Trophoblast cell (in vitro differentiated cells and primary cell): ENCODE measurements at regions not wholly inside any gene's neighbourhood (a gene's known extent, or its start where the extent isn't known, plus 50 kb on each side); places are given as distances from the start of the nearest gene placed in this dataset.

ENCODE experiments used
- DNase-seq, 2 donors: peaks; one replicate each; pipeline ENCODE4 v3.0.0-alpha.2; 2016
- H2AFZ ChIP-seq: 2 replicates; pipeline ENCODE4 v1.6.1; 2013; ENCODE audit warnings: low read length, moderate library complexity, mild to moderate bottlenecking; ENCODE audit not compliant: insufficient read depth, poor library complexity
- H2AK5ac ChIP-seq: 2 replicates; pipeline ENCODE4 v1.6.1; 2013; ENCODE audit warnings: mild to moderate bottlenecking, low read length
- H2BK120ac ChIP-seq: 2 replicates; pipeline ENCODE4 v1.6.1; 2013; ENCODE audit warnings: low read length, mild to moderate bottlenecking, moderate library complexity; ENCODE audit not compliant: insufficient read depth, poor library complexity
- H2BK12ac ChIP-seq: 2 replicates; pipeline ENCODE4 v1.6.1; 2013; ENCODE audit warnings: mild to moderate bottlenecking, low read length, moderate library complexity
- H2BK5ac ChIP-seq: 2 replicates; pipeline ENCODE4 v1.6.1; 2013; ENCODE audit warnings: low read length, low read depth, moderate library complexity, mild to moderate bottlenecking; ENCODE audit not compliant: poor library complexity
- H3K14ac ChIP-seq: 2 replicates; pipeline ENCODE4 v1.6.1; 2013; ENCODE audit warnings: mild to moderate bottlenecking, low read length
- H3K18ac ChIP-seq: 2 replicates; pipeline ENCODE4 v1.6.1; 2013; ENCODE audit warnings: mild to moderate bottlenecking, low read length
- H3K23ac ChIP-seq: 2 replicates; pipeline ENCODE4 v1.6.1; 2013; ENCODE audit warnings: low read length
- H3K27ac ChIP-seq: 2 replicates; pipeline ENCODE4 v1.5.1; 2013; ENCODE audit warnings: low read depth, mild to moderate bottlenecking, inconsistent platforms, low read length, moderate library complexity
- H3K27me3 ChIP-seq: 2 replicates; pipeline ENCODE4 v1.6.1; 2013; ENCODE audit warnings: inconsistent platforms, mild to moderate bottlenecking, low read length, moderate library complexity; ENCODE audit not compliant: insufficient read depth
- H3K36me3 ChIP-seq, 2 experiments: 1 replicate in 1 of 2; 2 replicates in 1 of 2; pipeline ENCODE4 v1.6.1; 2013; ENCODE audit warnings: low read length in 2 of 2, mild to moderate bottlenecking in 2 of 2, moderate library complexity in 1 of 2; ENCODE audit not compliant: insufficient read depth in 2 of 2, control insufficient read depth in 1 of 2
- H3K4ac ChIP-seq: 2 replicates; pipeline ENCODE4 v1.6.1; 2013; ENCODE audit warnings: low read depth, mild to moderate bottlenecking, low read length, moderate library complexity
- H3K4me1 ChIP-seq, 2 experiments: 1 replicate in 1 of 2; 2 replicates in 1 of 2; pipeline ENCODE4 v1.6.1; 2013; ENCODE audit warnings: low read length in 2 of 2, mild to moderate bottlenecking in 2 of 2, moderate library complexity in 1 of 2; ENCODE audit not compliant: insufficient read depth in 2 of 2, control insufficient read depth in 1 of 2
- H3K4me2 ChIP-seq: 2 replicates; pipeline ENCODE4 v1.6.1; 2013; ENCODE audit warnings: inconsistent platforms, mild to moderate bottlenecking, low read length, moderate library complexity
- H3K4me3 ChIP-seq: 2 replicates; pipeline ENCODE4 v1.5.1; 2013; ENCODE audit warnings: mild to moderate bottlenecking, low read depth, low read length, inconsistent platforms
- H3K79me1 ChIP-seq: one replicate; pipeline ENCODE4 v1.6.1; 2013; ENCODE audit warnings: low read length
- H3K79me2 ChIP-seq: 2 replicates; pipeline ENCODE4 v1.6.1; 2013; ENCODE audit warnings: low read length, mild to moderate bottlenecking; ENCODE audit not compliant: control insufficient read depth, insufficient read depth, poor library complexity
- H3K9ac ChIP-seq: 2 replicates; pipeline ENCODE4 v1.6.1; 2013; ENCODE audit warnings: mild to moderate bottlenecking, low read length
- H3K9me3 ChIP-seq: 2 replicates; pipeline ENCODE4 v1.6.1; 2013; ENCODE audit warnings: low read depth, mild to moderate bottlenecking, control low read depth, inconsistent platforms, low read length; ENCODE audit not compliant: insufficient read depth
- H4K12ac ChIP-seq: 2 replicates; pipeline ENCODE4 v1.6.1; 2013; ENCODE audit warnings: low read depth, mild to moderate bottlenecking, low read length, moderate library complexity
- H4K8ac ChIP-seq: 2 replicates; pipeline ENCODE4 v1.6.1; 2013; ENCODE audit warnings: low read depth, mild to moderate bottlenecking, low read length, moderate library complexity
- H4K91ac ChIP-seq: one replicate; pipeline ENCODE4 v1.6.1; 2013; ENCODE audit warnings: low read depth, mild to moderate bottlenecking, low read length, moderate library complexity
- WGBS: extraction: QIAGEN DNeasy Blood & Tissue Kit; methylation state at CpG from one replicate; pipeline ENCODE4 v1.1.7; 2013; ENCODE audit warnings: missing lambda C conversion rate; ENCODE audit not compliant: insufficient read length, insufficient coverage; ENCODE audit errors: extremely low coverage; 5-methylcytosine and 5-hydroxymethylcytosine counted together

DNA sequence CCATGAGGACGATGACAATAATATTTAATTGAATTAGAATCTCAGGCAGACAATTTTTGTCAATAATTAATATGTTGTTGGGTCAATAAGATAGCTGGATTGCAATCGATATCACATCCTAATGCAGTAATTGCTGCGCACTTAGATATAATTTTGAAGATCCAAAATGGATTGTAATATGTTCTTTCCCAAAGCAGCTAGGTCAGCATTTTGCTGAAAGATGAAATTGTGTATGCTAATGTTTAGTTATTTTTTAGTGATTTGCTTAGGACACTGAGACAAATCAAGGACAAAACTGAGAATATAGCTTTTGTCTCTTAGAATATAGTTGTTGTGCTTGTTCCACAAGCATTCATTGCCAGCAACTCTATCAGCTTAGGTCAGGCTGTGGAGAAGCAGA, 389.9 kb downstream of the MTRR start:
- no peak overlapping the region for H3K27ac ChIP-seq
- no peaks in the 10 kb centered on the region for H3K36me3 ChIP-seq
- H3K4ac ChIP-seq: no peak overlapping the region
- H2AFZ ChIP-seq: no peak overlapping the region
- no peak overlapping the region for H3K14ac ChIP-seq
- no peak overlapping the region for H4K8ac ChIP-seq
- no peak overlapping the region for H4K91ac ChIP-seq
- H3K4me1 ChIP-seq: no peaks in the 10 kb centered on the region
- no peak overlapping the region for H3K4me3 ChIP-seq
- H3K23ac ChIP-seq: no peak overlapping the region
- no peak overlapping the region for H4K12ac ChIP-seq
- H3K4me2 ChIP-seq: no peak overlapping the region
- H3K9ac ChIP-seq: no peak overlapping the region
- H3K9me3 ChIP-seq: no peaks in the 10 kb centered on the region
- H2BK120ac ChIP-seq: no peak overlapping the region
- DNase-seq: no peak
- H2BK5ac ChIP-seq: no peak overlapping the region
- WGBS: no CpG with 5 or more reads among the region's 3 CpGs
- H3K18ac ChIP-seq: no peak overlapping the region
- no peak overlapping the region for H2AK5ac ChIP-seq
- H3K79me2 ChIP-seq: no peaks in the 10 kb centered on the region
- no peak overlapping the region for H2BK12ac ChIP-seq
- no peaks in the 10 kb centered on the region for H3K27me3 ChIP-seq
- H3K79me1 ChIP-seq: no peaks in the 10 kb centered on the region

DNA sequence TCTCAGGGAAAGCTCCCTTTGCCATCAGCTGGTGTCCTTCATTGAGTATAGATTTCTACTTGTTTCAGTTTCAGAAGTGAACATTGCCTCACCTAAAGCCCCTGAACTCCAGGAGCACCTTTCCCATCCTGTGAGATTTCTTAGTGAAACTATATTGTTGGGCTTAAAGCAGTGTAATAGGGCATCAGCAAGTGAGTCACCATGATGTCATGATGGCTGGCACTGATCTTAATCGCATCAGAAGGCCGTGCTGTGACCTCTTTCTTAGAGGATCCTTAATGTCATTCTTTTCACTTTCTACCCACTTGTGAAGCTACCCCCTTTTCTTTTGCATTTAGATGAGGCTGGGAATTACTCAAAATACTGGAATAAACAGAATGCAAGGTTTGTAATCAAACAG, 401.3 kb downstream of the MTRR start:
- Histone ChIP-seq H3K4me3 (no peak overlapping the region), H2BK120ac (no peak overlapping the region), H3K18ac (no peak overlapping the region), H3K79me1 (no peaks in the 10 kb centered on the region), H3K23ac (no peak overlapping the region), H3K36me3 (no peaks in the 10 kb centered on the region), H3K14ac (no peak overlapping the region), H2AK5ac (no peak overlapping the region), H4K8ac (no peak overlapping the region), H3K4ac (no peak overlapping the region), H2BK5ac (no peak overlapping the region), H2AFZ (no peak overlapping the region), H4K12ac (no peak overlapping the region), H3K79me2 (no peaks in the 10 kb centered on the region), H3K4me2 (no peak overlapping the region), H4K91ac (no peak overlapping the region), H3K4me1 (no peaks in the 10 kb centered on the region), H3K9me3 (peaks cover 2% of the 10 kb centered on the region), H3K9ac (no peak overlapping the region), H3K27me3 (no peaks in the 10 kb centered on the region), H3K27ac (no peak overlapping the region), H2BK12ac (no peak overlapping the region)
- no peak for DNase-seq
- WGBS: no CpG with 5 or more reads among the region's 2 CpGs

- Histone ChIP-seq H2AFZ (no peak overlapping the region), H3K18ac (no peak overlapping the region), H4K91ac (no peak overlapping the region), H3K36me3 (no peaks in the 10 kb centered on the region), H3K79me1 (no peaks in the 10 kb centered on the region), H2BK120ac (no peak overlapping the region), H3K4me3 (no peak overlapping the region), H3K4me2 (no peak overlapping the region), H3K9me3 (no peaks in the 10 kb centered on the region), H4K12ac (no peak overlapping the region), H3K4me1 (no peaks in the 10 kb centered on the region), H3K9ac (no peak overlapping the region), H2AK5ac (no peak overlapping the region), H3K27me3 (no peaks in the 10 kb centered on the region), H3K14ac (no peak overlapping the region), H2BK5ac (no peak overlapping the region), H2BK12ac (no peak overlapping the region), H3K79me2 (no peaks in the 10 kb centered on the region), H3K23ac (no peak overlapping the region), H3K27ac (no peak overlapping the region), H4K8ac (no peak overlapping the region), H3K4ac (no peak overlapping the region)
- WGBS: no CpG with 5 or more reads among the region's 4 CpGs
- DNase-seq: no peak
Measured at GRCh38 chr5:8280711-8281363, 411.9 kb downstream of the MTRR start.

DNA sequence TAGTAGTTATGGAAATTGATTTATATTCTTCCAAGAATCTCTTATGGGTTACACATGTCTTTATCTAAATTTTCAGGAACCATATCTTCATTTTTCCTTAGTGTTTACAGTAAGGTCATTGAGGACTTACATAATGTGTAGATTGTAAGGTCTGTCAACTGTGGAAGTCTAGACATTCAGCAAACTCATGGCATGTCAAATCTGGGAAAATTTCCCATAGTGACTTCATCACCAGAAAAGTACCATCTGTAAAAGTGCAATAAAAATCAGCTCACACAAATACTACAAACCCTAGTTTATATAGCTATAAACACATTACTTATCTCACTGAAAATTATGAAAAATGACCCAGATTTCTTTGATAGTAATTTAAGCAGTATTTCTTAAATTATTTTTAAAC, 419.4 kb downstream of the MTRR start:
- no peaks in the 10 kb centered on the region for H3K9me3 ChIP-seq
- H3K4me2 ChIP-seq: no peak overlapping the region
- no peak overlapping the region for H3K23ac ChIP-seq

More for the DNA sequence above, 419.4 kb downstream of the MTRR start:
- DNase-seq: no peak
- Histone ChIP-seq H2BK120ac (no peak overlapping the region), H3K79me2 (no peaks in the 10 kb centered on the region), H3K4ac (no peak overlapping the region), H3K27ac (no peak overlapping the region), H3K18ac (no peak overlapping the region), H3K79me1 (no peaks in the 10 kb centered on the region), H2AK5ac (no peak overlapping the region), H4K8ac (no peak overlapping the region), H4K91ac (no peak overlapping the region), H2AFZ (no peak overlapping the region), H3K36me3 (no peaks in the 10 kb centered on the region), H3K27me3 (no peaks in the 10 kb centered on the region), H3K4me1 (no peaks in the 10 kb centered on the region), H3K4me3 (no peak overlapping the region), H2BK12ac (no peak overlapping the region), H2BK5ac (no peak overlapping the region), H4K12ac (no peak overlapping the region), H3K9ac (no peak overlapping the region), H3K14ac (no peak overlapping the region)
